HepG2 (cell line): ENCODE measurements at regions not wholly inside any gene's neighbourhood (a gene's known extent, or its start where the extent isn't known, plus 50 kb on each side); places are given as distances from the start of the nearest gene placed in this dataset.
A peak's percentile ranks its signal among the peaks of the same experiment; 100 is the strongest.

Experiments
- CBFB ChIP-seq: sonication (generic); formaldehyde crosslinking; IDR thresholded peaks from 2 replicates; pipeline ENCODE4 v1.4.0; 2020; ENCODE audit warnings: missing genetic modification reagents
- CBX2 ChIP-seq, 2 experiments: fragments of 200-600 bp in 1 of 2; sonication (generic); formaldehyde crosslinking in 1 of 2; IDR thresholded peaks; 2 replicates each; pipeline versions ENCODE4 v1.7.0 to v1.8.1; 2018 to 2022; ENCODE audit warnings: low read depth in 2 of 2, low read length in 1 of 2, mild to moderate bottlenecking in 1 of 2, missing genetic modification reagents in 1 of 2
- CEBPG ChIP-seq: IDR thresholded peaks from 2 replicates; pipeline ENCODE4 v1.6.1; 2016
- EP300 ChIP-seq, 3 experiments: sonication (generic) in 1 of 3; formaldehyde crosslinking in 1 of 3; IDR thresholded peaks; 2 replicates each; pipeline versions ENCODE4 v1.5.1 to v1.6.1; 2011 to 2020; ENCODE audit warnings: low read depth in 2 of 3, low read length in 2 of 3, borderline replicate concordance in 1 of 3, improper control_type of control experiment in 1 of 3, mild to moderate bottlenecking in 1 of 3, missing genetic modification reagents in 1 of 3, moderate library complexity in 1 of 3
- HOXA3 ChIP-seq: sonication (generic); formaldehyde crosslinking; IDR thresholded peaks from 2 replicates; pipeline ENCODE4 v1.5.0; 2020; ENCODE audit warnings: missing genetic modification reagents
- NFAT5 ChIP-seq: sonication (generic); formaldehyde crosslinking; IDR thresholded peaks from 2 replicates; pipeline ENCODE4 v1.4.0; 2020; ENCODE audit warnings: missing genetic modification reagents
- NFYC ChIP-seq: IDR thresholded peaks from 2 replicates; pipeline ENCODE4 v1.6.1; 2016; ENCODE audit warnings: missing genetic modification reagents, missing compliant biosample characterization
- NR1H2 ChIP-seq: sonication (generic); formaldehyde crosslinking; IDR thresholded peaks from 2 replicates; pipeline ENCODE4 v1.8.1; 2022; ENCODE audit warnings: low read depth, missing genetic modification reagents, borderline replicate concordance
- PAX8 ChIP-seq: sonication (generic); formaldehyde crosslinking; IDR thresholded peaks from 2 replicates; pipeline ENCODE4 v1.8.0; 2022; ENCODE audit warnings: mild to moderate bottlenecking, missing genetic modification reagents, borderline replicate concordance
- PHB2 ChIP-seq: fragments of 450-650 bp; IDR thresholded peaks from 2 replicates; pipeline ENCODE4 v1.6.1; 2018; ENCODE audit not compliant: partially characterized antibody
- SOX5 ChIP-seq: IDR thresholded peaks from 2 replicates; pipeline ENCODE4 v1.6.1; 2016; ENCODE audit warnings: borderline replicate concordance
- THYN1 ChIP-seq: sonication (generic); formaldehyde crosslinking; IDR thresholded peaks from 2 replicates; pipeline ENCODE4 v1.8.1; 2023; ENCODE audit warnings: low read depth, mild to moderate bottlenecking, moderate library complexity, missing genetic modification reagents, borderline replicate concordance
- YEATS2 ChIP-seq: sonication (generic); formaldehyde crosslinking; IDR thresholded peaks from 2 replicates; pipeline ENCODE4 v1.4.0; 2020; ENCODE audit warnings: missing genetic modification reagents, borderline replicate concordance
- ZEB1 ChIP-seq: IDR thresholded peaks from 2 replicates; pipeline ENCODE4 v1.6.1; 2012; ENCODE audit warnings: mild to moderate bottlenecking, low read depth, inconsistent platforms; ENCODE audit not compliant: insufficient replicate concordance
- ZNF10 ChIP-seq: sonication (generic); formaldehyde crosslinking; IDR thresholded peaks from 2 replicates; pipeline ENCODE4 v1.4.0; 2020; ENCODE audit warnings: mild to moderate bottlenecking, low read depth, missing genetic modification reagents, borderline replicate concordance
- ZNF44 ChIP-seq: sonication (generic); formaldehyde crosslinking; IDR thresholded peaks from 2 replicates; pipeline ENCODE4 v1.5.1; 2020; ENCODE audit warnings: mild to moderate bottlenecking, missing genetic modification reagents
- ZNF646 ChIP-seq: sonication (generic); formaldehyde crosslinking; IDR thresholded peaks from 2 replicates; pipeline ENCODE4 v1.9.0; 2021; ENCODE audit warnings: mild to moderate bottlenecking, missing genetic modification reagents
- ZNF788 ChIP-seq: sonication (generic); formaldehyde crosslinking; IDR thresholded peaks from 2 replicates; pipeline ENCODE4 v1.5.0; 2020; ENCODE audit warnings: mild to moderate bottlenecking, missing genetic modification reagents, borderline replicate concordance

DNA sequence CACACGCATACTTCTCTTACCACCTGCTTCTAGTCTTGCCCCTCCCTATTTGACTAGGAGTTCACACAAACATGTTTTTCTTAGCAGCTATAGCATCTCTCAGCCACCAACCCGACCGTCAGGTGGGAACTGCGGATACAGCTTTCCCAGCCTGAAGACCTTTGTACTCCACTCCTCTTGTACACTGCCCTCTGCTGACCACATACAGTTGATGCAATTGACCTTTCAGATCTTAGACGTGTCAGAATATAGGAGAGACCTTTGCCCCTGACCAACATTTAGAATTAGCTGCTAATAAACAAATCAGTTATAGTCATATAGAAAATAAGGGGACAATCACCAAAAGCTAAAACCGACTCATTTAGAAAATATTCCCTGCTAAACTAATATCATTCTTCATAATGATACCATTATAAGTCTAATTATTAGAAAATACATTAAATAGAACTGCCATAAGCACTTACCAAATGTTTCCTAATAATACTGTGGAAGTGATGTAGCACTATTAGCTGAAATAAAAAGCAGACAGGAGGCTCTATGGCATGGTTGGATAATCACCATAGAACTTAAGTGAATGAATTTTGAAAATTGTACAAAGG lies 208.4 kb downstream of the RAD51AP2 start (continued):
- no peak for TF ChIP-seq CBFB (CRISPR knock-in tag)
- no peak for TF ChIP-seq YEATS2 (CRISPR knock-in tag)
- no peak for TF ChIP-seq SOX5 (CRISPR knock-in tag)
- no peak for TF ChIP-seq NFYC (CRISPR knock-in tag)
- TF ChIP-seq THYN1: no peak
- no peak for TF ChIP-seq ZNF646 (CRISPR knock-in tag)
- no peak for TF ChIP-seq EP300 (IDR thresholded peaks at IDR 0.05; ENCODE audit: low read depth in 2 of 2, low read length in 2 of 2)
- TF ChIP-seq EP300 (CRISPR knock-in tag; IDR thresholded peaks at IDR 0.05; ENCODE audit: borderline replicate concordance): no peak
- TF ChIP-seq NR1H2 (CRISPR knock-in tag): no peak
- TF ChIP-seq ZEB1: no peak
- TF ChIP-seq CBX2 (IDR thresholded peaks at IDR 0.05; ENCODE audit: low read depth, low read length): no peak
- no peak for TF ChIP-seq CBX2 (CRISPR knock-in tag; IDR thresholded peaks at IDR 0.05; ENCODE audit: low read depth)
- peak; percentile 66 for TF ChIP-seq CEBPG (CRISPR knock-in tag)
- no peak for TF ChIP-seq NFAT5 (CRISPR knock-in tag)
- TF ChIP-seq ZNF44 (CRISPR knock-in tag): 0 out of 2 replicates have a peak, but pooled peaks have one; percentile 69
- TF ChIP-seq ZNF10: no peak
- no peak for TF ChIP-seq HOXA3 (CRISPR knock-in tag)
- no peak for TF ChIP-seq PAX8
- no peak for TF ChIP-seq PHB2
- TF ChIP-seq ZNF788 (CRISPR knock-in tag): peak; percentile 30; the same call in 1 of the 2 replicates
